Thoracic aorta (tissue), 2 donors: ENCODE measurements at regions not wholly inside any gene's neighbourhood (a gene's known extent, or its start where the extent isn't known, plus 50 kb on each side); places are given as distances from the start of the nearest gene placed in this dataset.

Experiments
- ATAC-seq: fragments of 150-250 bp; one replicate; pipeline ENCODE4 v1.8.0; 2017; ENCODE audit warnings: low read depth; ENCODE audit not compliant: insufficient number of reproducible peaks, low FRiP score
- DNase-seq: peaks from one replicate; pipeline ENCODE4 v3.0.0-alpha.2; 2020; ENCODE audit warnings: low spot score
- H3K27ac ChIP-seq, 2 donors: fragments of 200-600 bp; sonication (generic); 1 replicate in 1 of 2; 2 replicates in 1 of 2; pipeline ENCODE4 v1.5.1; 2016; ENCODE audit warnings: mild to moderate bottlenecking in 2 of 2, moderate library complexity in 2 of 2
- H3K27me3 ChIP-seq: fragments of 200-600 bp; sonication (generic); replicated peaks from 2 replicates; pipeline ENCODE4 v1.6.0; 2016; ENCODE audit warnings: mild to moderate bottlenecking; ENCODE audit not compliant: insufficient read depth
- H3K36me3 ChIP-seq: fragments of 200-600 bp; sonication (generic); one replicate; pipeline ENCODE4 v1.5.1; 2016
- H3K4me1 ChIP-seq, 2 donors: fragments of 200-600 bp; sonication (generic); 1 replicate in 1 of 2; 2 replicates in 1 of 2; pipeline versions ENCODE4 v1.5.1 to v1.6.0; 2016; ENCODE audit warnings: low read depth in 2 of 2, mild to moderate bottlenecking in 1 of 2; ENCODE audit not compliant: control insufficient read depth in 1 of 2
- H3K4me3 ChIP-seq: fragments of 200-600 bp; sonication (generic); 2 replicates; pipeline ENCODE4 v1.5.1; 2016; ENCODE audit warnings: mild to moderate bottlenecking
- H3K9me3 ChIP-seq: fragments of 200-600 bp; sonication (generic); 2 replicates; pipeline ENCODE4 v1.5.1; 2016
- TF ChIP-seq, protein P1 (sequence below): fragments of 200-600 bp; sonication (generic); IDR thresholded peaks from one replicate; pipeline ENCODE4 v1.5.1; 2019; ENCODE audit warnings: antibody characterized with exemption

DNA sequence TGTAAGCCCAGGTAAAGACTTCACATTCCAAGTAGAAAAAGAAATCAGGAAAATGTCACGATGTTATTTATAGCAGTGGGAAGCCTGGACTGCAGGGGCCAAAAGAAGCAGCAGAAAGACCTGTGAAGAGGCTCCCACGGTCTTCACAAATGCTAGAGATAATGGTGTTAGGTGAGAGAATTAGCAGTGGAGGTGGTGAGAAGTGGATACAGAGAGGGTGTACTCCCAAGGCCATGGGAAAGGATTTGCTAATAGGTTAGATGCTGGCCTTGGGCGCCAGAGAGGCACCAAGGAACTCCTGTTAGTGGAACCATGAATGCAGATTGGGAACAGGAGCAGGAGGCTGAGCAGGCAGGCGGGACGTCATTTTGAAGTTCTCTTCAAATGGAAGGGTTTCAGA lies 386.1 kb downstream of the C12orf75 start:
- H3K4me1 ChIP-seq: no peaks in the 10 kb centered on the region
- H3K36me3 ChIP-seq: no peaks in the 10 kb centered on the region
- TF ChIP-seq, protein P1, sequence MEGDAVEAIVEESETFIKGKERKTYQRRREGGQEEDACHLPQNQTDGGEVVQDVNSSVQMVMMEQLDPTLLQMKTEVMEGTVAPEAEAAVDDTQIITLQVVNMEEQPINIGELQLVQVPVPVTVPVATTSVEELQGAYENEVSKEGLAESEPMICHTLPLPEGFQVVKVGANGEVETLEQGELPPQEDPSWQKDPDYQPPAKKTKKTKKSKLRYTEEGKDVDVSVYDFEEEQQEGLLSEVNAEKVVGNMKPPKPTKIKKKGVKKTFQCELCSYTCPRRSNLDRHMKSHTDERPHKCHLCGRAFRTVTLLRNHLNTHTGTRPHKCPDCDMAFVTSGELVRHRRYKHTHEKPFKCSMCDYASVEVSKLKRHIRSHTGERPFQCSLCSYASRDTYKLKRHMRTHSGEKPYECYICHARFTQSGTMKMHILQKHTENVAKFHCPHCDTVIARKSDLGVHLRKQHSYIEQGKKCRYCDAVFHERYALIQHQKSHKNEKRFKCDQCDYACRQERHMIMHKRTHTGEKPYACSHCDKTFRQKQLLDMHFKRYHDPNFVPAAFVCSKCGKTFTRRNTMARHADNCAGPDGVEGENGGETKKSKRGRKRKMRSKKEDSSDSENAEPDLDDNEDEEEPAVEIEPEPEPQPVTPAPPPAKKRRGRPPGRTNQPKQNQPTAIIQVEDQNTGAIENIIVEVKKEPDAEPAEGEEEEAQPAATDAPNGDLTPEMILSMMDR: no peak
- DNase-seq (no peak), ATAC-seq (no peak)
- H3K4me3 ChIP-seq: no peak overlapping the region
- no peaks in the 10 kb centered on the region for H3K27me3 ChIP-seq
- no peaks in the 10 kb centered on the region for H3K9me3 ChIP-seq
- no peak overlapping the region for H3K27ac ChIP-seq

DNA sequence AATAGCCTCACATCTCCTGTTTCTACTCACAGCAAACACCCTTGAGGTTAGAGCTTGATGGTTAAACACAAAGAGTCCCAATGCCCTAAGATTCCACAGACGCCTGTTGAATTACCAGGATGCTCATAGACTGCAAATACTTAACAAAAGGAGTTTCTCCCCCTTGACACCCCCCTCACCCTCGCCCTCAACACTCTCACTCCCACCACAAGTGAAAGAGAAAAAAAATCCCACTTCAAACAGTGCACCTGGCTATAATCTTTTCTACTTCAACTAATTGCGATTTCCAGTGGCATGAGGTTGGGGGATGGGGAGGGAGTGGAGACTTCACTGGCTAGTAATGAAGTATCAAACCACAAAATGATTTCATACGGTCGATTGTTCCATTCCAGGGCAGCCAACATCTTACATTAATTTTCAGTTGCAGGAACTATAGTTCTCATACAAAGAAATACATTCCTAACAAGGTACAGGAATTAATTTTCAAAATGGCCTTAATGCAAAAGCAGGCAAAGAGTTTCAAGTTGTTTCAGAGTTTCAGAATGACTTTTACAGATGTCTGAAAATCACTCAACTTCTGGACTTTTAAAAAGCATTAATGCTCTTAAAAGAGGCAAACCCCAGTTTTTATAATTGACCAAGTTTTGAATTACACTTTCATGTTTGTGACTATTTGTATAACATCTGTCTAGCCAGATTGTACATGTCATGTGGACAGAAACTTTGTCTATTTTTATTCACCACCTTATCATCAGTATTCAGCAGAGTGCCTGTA lies 390.7 kb downstream of the C12orf75 start:
- TF ChIP-seq, protein P1: no peak
- Histone ChIP-seq H3K27me3 (no peaks in the 10 kb centered on the region), H3K36me3 (no peaks in the 10 kb centered on the region), H3K4me3 (no peak overlapping the region), H3K9me3 (no peaks in the 10 kb centered on the region), H3K27ac (no peak overlapping the region), H3K4me1 (peaks cover 3 to 20% of the 10 kb centered on the region in 2 donors)
- no peak for ATAC-seq
- DNase-seq: no peak

DNA sequence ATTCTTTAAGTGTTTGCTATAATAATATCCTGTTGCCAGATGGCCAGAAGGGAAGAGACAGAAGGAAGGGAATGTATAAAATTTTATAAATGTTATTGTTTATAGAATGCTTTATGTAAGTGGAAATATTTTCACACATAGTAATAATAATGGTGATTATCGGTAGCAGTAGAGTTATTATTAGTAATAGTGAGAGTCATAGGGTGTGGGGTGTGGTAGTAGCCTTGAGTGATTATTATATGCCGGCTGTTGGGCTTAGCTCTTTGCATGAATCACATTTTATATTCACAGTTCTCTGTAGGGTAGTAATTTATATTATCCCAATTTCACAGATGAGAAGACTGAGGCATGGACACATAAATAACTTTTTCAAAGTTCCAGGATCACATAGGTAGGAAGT lies 391.4 kb downstream of the C12orf75 start:
- H3K27ac ChIP-seq: no peak overlapping the region
- no peak overlapping the region for H3K4me3 ChIP-seq
- DNase-seq (no peak), ATAC-seq (no peak)
- TF ChIP-seq, protein P1: no peak
- peaks cover 3 to 20% of the 10 kb centered on the region in 2 donors for H3K4me1 ChIP-seq
- no peaks in the 10 kb centered on the region for H3K27me3 ChIP-seq
- no peaks in the 10 kb centered on the region for H3K36me3 ChIP-seq
- no peaks in the 10 kb centered on the region for H3K9me3 ChIP-seq

DNA sequence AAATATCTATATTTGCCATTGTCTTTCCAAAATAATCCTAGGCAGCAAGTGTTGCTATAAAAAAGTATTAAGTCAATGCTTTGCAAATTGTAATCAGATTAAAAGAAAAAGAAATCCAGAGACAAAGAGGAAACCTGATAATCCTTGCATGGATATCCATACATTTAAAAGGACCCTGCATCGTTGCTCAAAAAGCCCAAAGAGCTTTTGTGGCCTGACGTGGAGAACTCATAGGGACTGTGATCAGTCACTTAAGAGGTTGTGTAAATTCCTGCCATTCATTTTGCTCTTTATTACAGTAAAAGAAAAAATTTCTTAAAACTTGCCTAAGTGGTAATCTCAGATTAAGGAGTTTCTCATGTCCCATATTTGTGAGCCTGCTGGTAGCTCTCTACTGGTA lies 392.6 kb downstream of the C12orf75 start:
- H3K4me3 ChIP-seq: no peak overlapping the region
- H3K27ac ChIP-seq: no peak overlapping the region
- H3K9me3 ChIP-seq: no peaks in the 10 kb centered on the region
- no peaks in the 10 kb centered on the region for H3K36me3 ChIP-seq
- ATAC-seq (no peak), DNase-seq (no peak)
- no peaks in the 10 kb centered on the region for H3K27me3 ChIP-seq
- H3K4me1 ChIP-seq: peaks cover 3 to 20% of the 10 kb centered on the region in 2 donors
- TF ChIP-seq, protein P1: no peak

GRCh38 chr12:105723494-105723893 lies 393.0 kb downstream of the C12orf75 start:
- Histone ChIP-seq H3K27ac (no peak overlapping the region), H3K9me3 (no peaks in the 10 kb centered on the region), H3K27me3 (no peaks in the 10 kb centered on the region), H3K4me1 (peaks cover 3 to 20% of the 10 kb centered on the region in 2 donors), H3K4me3 (no peak overlapping the region), H3K36me3 (no peaks in the 10 kb centered on the region)
- TF ChIP-seq, protein P1: no peak
- DNase-seq: no peak
- ATAC-seq: no peak
